Testis (tissue), 2 donors: ENCODE measurements at regions not wholly inside any gene's neighbourhood (a gene's known extent, or its start where the extent isn't known, plus 50 kb on each side); places are given as distances from the start of the nearest gene placed in this dataset.

Experiments
- DNase-seq: peaks from one replicate; pipeline ENCODE4 v3.0.0-alpha.2; 2019
- H3K27ac ChIP-seq, 2 donors: fragments of 200-600 bp; sonication (generic); one replicate each; pipeline ENCODE4 v1.5.1; 2019
- H3K27me3 ChIP-seq: fragments of 200-600 bp; sonication (generic); one replicate; pipeline ENCODE4 v1.5.1; 2019
- H3K36me3 ChIP-seq: fragments of 200-600 bp; sonication (generic); one replicate; pipeline ENCODE4 v1.5.1; 2017; ENCODE audit warnings: low read depth; ENCODE audit errors: missing control alignments
- H3K4me1 ChIP-seq: fragments of 200-600 bp; sonication (generic); one replicate; pipeline ENCODE4 v1.5.1; 2019
- H3K4me3 ChIP-seq, 2 donors: fragments of 200-600 bp; sonication (generic); one replicate each; pipeline ENCODE4 v1.5.1; 2017 to 2019
- H3K9me3 ChIP-seq: fragments of 200-600 bp; sonication (generic); one replicate; pipeline ENCODE4 v1.5.1; 2017
- CTCF ChIP-seq, 3 experiments: fragments of 450-650 bp in 2 of 3; fragments of 200-600 bp in 1 of 3; sonication (generic) in 1 of 3; IDR thresholded peaks; one replicate each; pipeline ENCODE4 v1.5.1; 2016 to 2019; ENCODE audit warnings: antibody characterized with exemption in 3 of 3, mild to moderate bottlenecking in 2 of 3, moderate library complexity in 1 of 3
- POLR2A ChIP-seq: fragments of 450-650 bp; IDR thresholded peaks from one replicate; pipeline ENCODE4 v1.6.1; 2017; ENCODE audit warnings: antibody characterized with exemption, mild to moderate bottlenecking, moderate library complexity
- WGBS, 2 donors: methylation state at CpG; one replicate each; pipeline ENCODE4 v1.1.5; 2018; 5-methylcytosine and 5-hydroxymethylcytosine counted together
- intact Hi-C: fragments of 100-400 bp; cut with DNase I; formaldehyde crosslinking; loops from one replicate; pipeline ENCODE4 v1.15.1; 2023; ENCODE audit warnings: low total_unique reads

DNA sequence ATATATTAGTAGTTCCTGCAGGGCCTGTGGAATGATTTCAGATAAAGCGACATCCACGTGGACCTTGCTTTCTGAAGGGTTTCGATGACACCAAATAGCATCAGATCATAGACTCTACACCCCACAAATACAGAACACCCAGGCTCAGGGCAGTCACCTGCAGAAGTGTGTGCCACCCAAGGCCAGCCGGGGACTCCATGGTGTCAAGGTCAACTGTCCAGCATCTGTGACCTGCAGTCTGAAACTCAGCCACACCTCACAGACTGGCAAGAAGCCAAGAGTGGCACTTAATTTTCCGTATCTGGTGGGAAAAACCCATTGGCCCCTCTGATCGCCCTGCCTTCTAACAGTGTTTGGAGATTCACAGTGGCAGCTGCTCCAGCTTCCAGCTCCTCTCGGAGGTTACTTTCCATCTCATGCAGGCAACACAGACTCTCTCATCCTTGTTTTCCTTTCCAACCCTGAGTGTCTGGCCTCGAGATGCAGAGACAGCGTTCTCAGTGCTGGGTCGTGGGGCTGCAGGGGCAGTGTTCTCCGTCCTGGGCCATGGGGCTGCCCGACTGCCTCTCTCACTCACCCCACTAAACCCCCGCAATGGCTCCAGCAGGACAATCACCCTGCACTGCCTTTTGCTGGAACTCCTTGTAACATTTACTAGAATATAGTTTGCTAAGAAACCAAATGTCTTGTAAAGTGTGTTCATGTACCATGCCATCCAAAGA, 221.9 kb downstream of the IRX2 start:
- Histone ChIP-seq H3K9me3 (no peaks in the 10 kb centered on the region), H3K27me3 (no peaks in the 10 kb centered on the region), H3K36me3 (no peaks in the 10 kb centered on the region), H3K4me1 (no peaks in the 10 kb centered on the region), H3K4me3 (no peak overlapping the region), H3K27ac (no peak overlapping the region)
- no peak for DNase-seq
- TF ChIP-seq POLR2A (no peak), CTCF (IDR thresholded peaks at IDR 0.05) (no peak)
- 69 to 86% methylated on average over 9 to 13 of the region's 13 CpGs for WGBS, 2 donors
- intact Hi-C loops: no loop called here

GRCh38 chr5:2525351-2525750, 226.1 kb downstream of the IRX2 start:
- H3K4me3 ChIP-seq: no peak overlapping the region
- H3K4me1 ChIP-seq: no peaks in the 10 kb centered on the region
- no peak overlapping the region for H3K27ac ChIP-seq
- intact Hi-C loops: no loop called here
- DNase-seq: no peak
- 63 to 66% methylated on average over 4 of the region's 4 CpGs for WGBS, 2 donors
- H3K9me3 ChIP-seq: no peaks in the 10 kb centered on the region
- TF ChIP-seq POLR2A: no peak
- no peak for TF ChIP-seq CTCF (IDR thresholded peaks at IDR 0.05)
- no peaks in the 10 kb centered on the region for H3K27me3 ChIP-seq
- no peaks in the 10 kb centered on the region for H3K36me3 ChIP-seq

GRCh38 chr5:2524620-2525019, 226.9 kb downstream of the IRX2 start:
- WGBS, 2 donors: 93 to 94% methylated on average over 5 to 13 of the region's 13 CpGs
- intact Hi-C loops: no loop called here

GRCh38 chr5:2523180-2523579, 228.3 kb downstream of the IRX2 start:
- Histone ChIP-seq H3K27ac (no peak overlapping the region), H3K36me3 (no peaks in the 10 kb centered on the region), H3K4me3 (no peak overlapping the region), H3K27me3 (no peaks in the 10 kb centered on the region), H3K4me1 (no peaks in the 10 kb centered on the region), H3K9me3 (no peaks in the 10 kb centered on the region)
- WGBS, 2 donors: 81 to 92% methylated on average over 10 to 12 of the region's 12 CpGs
- TF ChIP-seq POLR2A (no peak), CTCF (IDR thresholded peaks at IDR 0.05) (no peak)
- intact Hi-C loops: no loop called here
- DNase-seq: no peak

More at GRCh38 chr5:2524620-2525019, 226.9 kb downstream of the IRX2 start:
- TF ChIP-seq CTCF (IDR thresholded peaks at IDR 0.05) (no peak), POLR2A (no peak)
- no peaks in the 10 kb centered on the region for H3K36me3 ChIP-seq
- H3K9me3 ChIP-seq: no peaks in the 10 kb centered on the region
- H3K27me3 ChIP-seq: no peaks in the 10 kb centered on the region
- H3K27ac ChIP-seq: no peak overlapping the region
- no peak for DNase-seq
- no peaks in the 10 kb centered on the region for H3K4me1 ChIP-seq
- H3K4me3 ChIP-seq: no peak overlapping the region

- 80 to 90% methylated on average over 11 of the region's 11 CpGs for WGBS, 2 donors
- no peaks in the 10 kb centered on the region for H3K27me3 ChIP-seq
- H3K9me3 ChIP-seq: no peaks in the 10 kb centered on the region
- no peak for TF ChIP-seq CTCF (IDR thresholded peaks at IDR 0.05)
- no peak for TF ChIP-seq POLR2A
- intact Hi-C loops: no loop called here
- no peak overlapping the region for H3K4me3 ChIP-seq
- H3K36me3 ChIP-seq: no peaks in the 10 kb centered on the region
- H3K27ac ChIP-seq: no peak overlapping the region
- H3K4me1 ChIP-seq: no peaks in the 10 kb centered on the region
- DNase-seq: no peak
These were observed 229.1 kb downstream of the IRX2 start for GRCh38 chr5:2522372-2522771.
